ENCODE measurements at regions not wholly inside any gene's neighbourhood (a gene's known extent, or its start where the extent isn't known, plus 50 kb on each side); places are given as distances from the start of the nearest gene placed in this dataset.

GRCh38 chr4:126058596-126058995 is 743.8 kb downstream of the FAT4 start:
- DNase-seq: no peak

- no peak for DNase-seq
These were observed 746.9 kb downstream of the FAT4 start for GRCh38 chr4:126061655-126062054.

DNA sequence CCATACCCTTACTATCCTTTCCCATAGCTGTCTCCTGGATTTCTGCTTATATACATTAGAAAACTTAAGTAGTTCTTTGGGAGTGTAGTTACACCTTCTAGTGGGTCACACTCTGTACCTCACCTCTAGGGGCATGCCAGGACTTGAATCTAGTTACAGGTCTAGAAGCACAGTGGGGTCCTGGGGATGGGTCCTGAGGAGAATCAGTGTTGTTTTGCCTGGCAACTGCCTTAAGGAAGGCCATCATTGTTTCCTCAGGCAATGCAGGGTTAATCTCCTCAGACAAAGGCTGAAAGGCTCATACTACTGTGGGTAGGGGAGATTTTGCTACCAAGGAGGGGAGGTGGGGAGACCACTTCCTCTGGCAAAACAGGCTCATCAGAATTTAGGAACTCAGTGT is 750.3 kb downstream of the FAT4 start:
- DNase-seq: no peak

DNA sequence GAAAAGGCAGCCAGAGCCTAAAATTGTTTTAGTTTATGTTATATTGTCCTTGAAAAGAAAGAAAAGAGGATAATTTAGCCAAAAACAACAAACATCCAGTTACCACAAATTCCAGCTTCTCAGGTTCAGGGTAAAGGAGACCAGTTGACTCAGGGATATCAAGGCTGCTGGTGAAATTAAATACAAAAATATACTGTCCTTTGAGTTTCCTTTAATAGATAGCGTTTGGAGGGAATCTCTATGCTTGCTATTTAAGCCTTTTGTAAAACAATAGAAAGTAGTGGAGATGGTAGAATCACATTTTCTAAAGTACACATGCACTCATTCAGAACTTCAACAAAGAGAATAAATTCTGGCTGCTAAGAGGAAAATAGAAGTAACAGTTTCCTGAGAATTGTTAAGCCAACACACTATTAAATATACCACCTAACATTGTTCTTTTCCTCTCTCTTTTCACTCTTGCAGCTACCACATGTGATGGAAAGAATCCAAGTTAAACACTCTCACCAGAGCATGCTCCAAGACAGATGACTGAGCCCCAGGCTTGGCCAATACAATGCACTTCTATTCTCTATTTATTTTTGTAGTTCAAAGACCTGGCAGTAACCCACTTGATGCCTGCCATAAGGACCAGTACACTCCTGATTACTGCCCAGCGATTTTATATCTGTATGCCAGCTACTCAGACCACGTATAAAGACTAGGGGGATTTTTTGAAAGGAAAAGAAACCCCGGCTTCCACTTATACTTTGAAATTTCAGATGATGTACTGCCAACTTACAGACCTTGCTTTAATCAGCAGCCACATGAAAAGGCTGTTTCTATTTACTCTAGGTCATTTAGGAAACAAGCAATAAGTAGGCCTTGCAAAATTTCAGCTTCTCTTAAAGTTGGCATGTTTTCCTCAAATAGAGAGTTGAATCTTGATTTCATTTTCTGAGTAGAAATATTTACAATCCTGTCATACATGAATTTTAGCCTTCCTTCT is 756.9 kb downstream of the FAT4 start:
- DNase-seq: no peak

DNA sequence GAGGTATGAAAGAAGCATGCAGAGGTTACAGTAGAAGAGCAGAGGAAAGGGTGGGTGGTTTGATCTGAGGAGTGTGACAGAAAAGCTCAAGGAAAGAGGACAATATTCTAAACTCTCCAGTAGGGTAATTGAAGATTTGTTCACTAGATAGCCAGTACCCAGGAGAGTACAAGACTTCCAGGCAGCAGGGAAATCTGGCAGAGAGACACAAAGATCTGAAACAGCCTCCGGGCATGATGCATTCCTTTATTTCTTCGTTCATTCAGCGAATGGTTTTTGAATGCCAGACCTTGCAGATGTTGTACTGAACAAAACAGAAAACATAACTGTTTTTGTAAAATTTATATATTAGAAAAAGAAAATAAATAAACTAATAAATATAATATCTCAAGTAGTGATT is 766.6 kb downstream of the FAT4 start:
- DNase-seq: no peak

DNA sequence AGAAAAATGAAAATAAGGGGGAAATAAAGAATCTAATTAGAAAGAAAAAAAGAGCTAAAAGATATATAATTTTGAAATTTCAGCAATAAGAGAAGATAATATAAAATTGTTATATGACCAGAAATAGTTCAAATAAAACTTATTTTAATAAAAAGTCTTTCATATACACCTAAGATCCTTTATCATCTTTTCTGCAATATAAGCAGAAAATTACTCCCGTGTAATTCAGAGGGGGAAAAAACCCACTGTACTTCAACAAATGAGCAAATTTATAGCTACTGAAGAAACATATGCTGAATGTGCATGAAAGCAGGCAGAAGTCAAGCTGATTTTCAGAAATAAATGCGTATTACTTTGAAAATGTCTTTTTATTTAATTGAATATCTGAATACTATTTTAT is 771.3 kb downstream of the FAT4 start:
- no peak for DNase-seq

DNA sequence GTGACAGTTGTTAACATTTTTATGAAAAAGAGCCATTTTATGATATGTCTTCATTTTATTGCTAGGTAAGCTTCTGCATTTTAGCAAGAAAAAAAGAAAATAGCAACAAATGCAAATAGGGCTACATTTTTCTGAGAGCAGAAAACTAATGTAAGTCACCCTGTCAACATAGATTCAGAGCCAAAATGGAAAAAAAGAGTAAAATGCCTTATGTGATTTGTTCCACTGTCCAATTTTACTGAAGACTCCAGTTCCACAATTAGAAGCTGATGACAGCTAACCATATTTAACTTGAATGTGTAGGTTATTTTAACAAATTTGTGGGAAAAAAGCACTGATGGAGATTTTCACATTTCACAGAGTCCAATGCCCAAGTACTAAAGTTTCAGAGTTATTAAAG is 772.3 kb downstream of the FAT4 start:
- no peak for DNase-seq

- DNase-seq: no peak
These were observed 782.5 kb downstream of the FAT4 start for GRCh38 chr4:126097155-126097799.

DNA sequence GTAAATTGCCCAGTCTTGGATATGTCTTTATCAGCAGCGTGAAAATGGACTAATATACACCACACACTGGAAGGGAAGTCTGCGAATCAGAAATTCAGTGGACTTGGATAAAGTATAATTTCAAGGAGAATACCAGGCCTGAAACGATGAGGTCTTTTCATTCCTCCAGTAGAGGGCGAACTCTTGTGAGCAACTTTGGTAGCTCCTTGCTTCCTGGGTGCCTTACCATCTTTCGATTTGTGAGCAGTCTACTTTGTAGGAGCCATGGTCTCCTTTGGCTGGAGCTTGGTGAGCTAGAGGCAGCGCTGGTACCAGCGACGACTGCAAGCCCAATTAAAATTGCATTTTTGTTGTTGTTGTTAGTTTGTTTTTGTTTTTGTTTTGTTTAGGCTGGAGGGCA is 791.9 kb downstream of the FAT4 start:
- no peak for DNase-seq

- no peak for DNase-seq
These were observed 795.1 kb downstream of the FAT4 start for GRCh38 chr4:126109836-126110235.

DNA sequence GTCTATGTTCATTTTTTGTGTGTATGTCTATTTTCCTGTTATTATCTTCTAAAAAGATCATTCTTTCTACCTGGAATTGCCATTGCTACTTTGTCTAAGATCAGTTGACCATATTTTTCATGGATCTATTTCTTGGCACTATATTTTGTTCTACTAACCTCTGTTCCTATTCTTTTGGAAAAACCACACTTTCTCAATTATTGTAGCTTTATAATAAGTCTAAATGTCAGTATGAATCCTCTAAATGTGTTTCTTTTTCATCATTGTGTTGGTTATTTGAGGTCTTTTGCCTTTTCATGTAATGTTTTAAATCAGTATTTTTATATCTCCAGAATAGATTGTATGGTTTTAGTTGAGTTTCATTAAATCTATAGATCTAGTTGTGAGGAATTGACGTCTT is 798.3 kb downstream of the FAT4 start:
- no peak for DNase-seq

DNA sequence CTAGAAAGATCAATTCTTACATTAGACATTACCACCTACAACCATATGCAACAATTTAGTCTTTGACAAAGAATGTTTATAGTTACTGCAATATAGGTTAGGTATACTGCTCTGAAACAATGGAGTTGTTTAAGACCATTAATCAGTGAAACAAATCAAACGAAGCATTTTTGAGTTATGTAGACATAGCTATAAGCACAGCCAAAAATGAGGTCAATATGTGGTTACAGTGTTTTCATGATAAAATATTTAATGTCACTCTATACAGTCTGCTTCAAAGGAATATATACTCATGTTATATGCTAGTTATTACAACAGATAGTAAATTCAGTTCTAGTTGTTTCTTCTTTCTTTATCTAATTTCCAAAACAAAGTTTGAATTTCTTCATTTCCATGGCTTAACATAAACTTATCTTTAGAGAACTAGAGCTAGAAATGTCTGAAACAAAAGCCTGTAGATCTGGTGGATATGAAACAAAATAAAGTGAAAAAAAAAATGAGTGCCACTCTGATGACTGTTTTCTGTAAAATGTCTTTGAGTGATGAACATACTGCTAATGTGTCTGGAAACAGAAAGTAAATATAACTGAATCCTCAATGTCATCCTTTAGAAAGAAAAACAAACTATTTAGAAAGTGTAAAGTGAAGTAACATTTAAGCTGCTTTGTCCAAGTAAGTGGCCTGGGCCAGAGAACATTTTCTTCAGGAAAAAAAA is 809.0 kb downstream of the FAT4 start:
- no peak for DNase-seq

- no peak for DNase-seq
These were observed 810.1 kb downstream of the FAT4 start for GRCh38 chr4:126124818-126125217.

GRCh38 chr4:126130215-126130614 is 815.5 kb downstream of the FAT4 start:
- no peak for DNase-seq

GRCh38 chr4:126136922-126137781 is 822.4 kb downstream of the FAT4 start:
- DNase-seq: no peak

- no peak for DNase-seq
These were observed 823.0 kb downstream of the FAT4 start for GRCh38 chr4:126137782-126138170.

DNA sequence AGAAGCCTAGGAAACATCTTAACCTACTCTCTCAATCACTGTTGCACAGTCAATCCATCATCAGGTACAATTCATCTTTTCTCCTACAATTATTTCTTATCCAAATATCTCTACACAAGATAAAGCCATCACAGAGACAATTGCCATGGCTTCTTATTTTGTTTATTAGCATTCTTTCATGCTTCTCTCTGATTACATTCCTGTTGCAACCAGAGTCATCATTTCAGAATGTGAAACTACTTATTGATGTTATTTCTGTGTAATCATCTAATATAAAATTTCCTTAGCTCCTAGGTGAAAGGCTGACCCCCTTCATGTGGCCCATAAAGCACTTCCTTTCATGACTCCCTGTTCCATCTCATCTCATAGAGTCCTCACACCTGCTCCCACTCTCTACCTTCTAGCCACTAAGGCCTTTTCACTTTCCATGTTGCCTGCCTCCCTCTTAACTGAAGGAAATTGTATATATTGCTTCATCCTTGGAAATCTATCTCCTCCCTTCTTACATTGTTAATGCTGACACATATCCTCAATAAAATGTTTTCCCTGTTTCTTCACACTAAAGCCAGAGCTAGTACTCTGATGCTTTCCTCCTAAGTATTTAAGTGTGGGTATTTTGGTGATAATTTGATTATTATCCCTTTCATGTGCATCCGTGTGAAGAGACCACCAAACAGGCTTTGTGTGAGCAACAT is 829.9 kb downstream of the FAT4 start:
- DNase-seq: no peak

GRCh38 chr4:126168484-126168883 is 853.7 kb downstream of the FAT4 start:
- DNase-seq: no peak

- no peak for DNase-seq
These were observed 857.4 kb downstream of the FAT4 start for GRCh38 chr4:126172126-126172525.

- DNase-seq: no peak
These were observed 859.9 kb downstream of the FAT4 start for GRCh38 chr4:126174627-126175026.

DNA sequence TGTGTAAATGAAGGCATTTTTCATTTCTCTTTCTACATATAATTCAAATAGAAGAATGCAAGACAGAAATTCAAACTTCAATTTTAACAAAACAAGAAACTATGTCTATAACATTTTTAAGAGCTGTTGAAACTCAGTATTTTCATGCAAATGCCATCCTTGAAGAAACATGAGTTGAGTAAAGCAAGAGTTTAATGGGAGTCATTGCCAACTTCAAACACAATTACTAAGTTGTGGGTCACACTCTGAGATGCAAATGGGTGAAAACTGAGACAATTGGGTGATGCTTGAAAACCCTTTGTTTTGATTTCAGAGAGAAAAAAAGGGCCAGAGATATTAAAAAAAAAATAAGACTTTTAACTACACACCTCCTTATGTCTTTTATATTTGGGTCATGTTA is 865.9 kb downstream of the FAT4 start:
- no peak for DNase-seq

GRCh38 chr4:126182336-126182735 is 867.6 kb downstream of the FAT4 start:
- DNase-seq: no peak
